ENCODE measurements at regions not wholly inside any gene's neighbourhood (a gene's known extent, or its start where the extent isn't known, plus 50 kb on each side); places are given as distances from the start of the nearest gene placed in this dataset.

- DNase-seq = no peak
These were observed 149.6 kb upstream of the CTSO start for GRCh38 chr4:156103311-156103710.

DNA sequence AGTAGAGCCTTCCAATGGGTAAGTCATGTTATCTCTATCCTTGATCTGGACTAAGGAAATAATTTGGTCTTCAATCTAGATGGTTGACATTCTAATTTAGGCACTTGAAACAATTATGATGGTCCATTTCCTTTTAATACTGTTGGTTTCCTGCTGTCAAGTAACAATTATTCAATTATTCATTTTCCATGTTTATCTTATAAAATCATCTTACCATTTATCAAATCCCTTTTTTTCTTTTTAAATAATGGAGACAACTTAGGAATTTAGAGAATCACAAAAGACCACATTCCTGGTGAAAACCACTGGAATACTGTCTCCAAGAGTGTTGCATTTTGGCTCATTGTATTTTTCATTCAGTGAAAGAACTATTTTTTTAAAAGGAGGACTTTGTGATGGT is 148.7 kb upstream of the CTSO start:
- DNase-seq = no peak

DNA sequence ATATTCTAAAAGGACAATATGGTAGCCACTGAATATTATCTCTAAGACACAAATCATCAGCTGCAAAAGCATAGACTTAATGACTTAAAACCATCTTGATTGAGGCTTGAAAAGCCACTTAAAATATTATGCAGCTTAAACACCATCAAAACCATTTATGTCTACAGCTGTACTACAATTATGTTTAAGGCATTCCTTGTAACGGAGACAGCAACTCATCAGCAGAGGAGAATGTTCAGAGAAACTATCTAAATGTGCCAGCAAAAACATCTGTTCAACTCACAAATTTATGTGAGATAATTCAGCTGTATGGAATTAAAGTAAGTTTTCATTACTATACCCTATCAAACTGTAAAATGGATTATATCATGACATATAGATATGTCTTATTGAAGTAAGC is 147.9 kb upstream of the CTSO start:
- DNase-seq = peak in 2 of 3 donors; percentile 38 to 74

- no peak for DNase-seq
These were observed 147.0 kb upstream of the CTSO start for GRCh38 chr4:156100651-156101050.

- no peak for DNase-seq
These were observed 145.1 kb upstream of the CTSO start for GRCh38 chr4:156098805-156099204.

- no peak for DNase-seq
These were observed 131.4 kb upstream of the CTSO start for GRCh38 chr4:156085100-156085499.

DNA sequence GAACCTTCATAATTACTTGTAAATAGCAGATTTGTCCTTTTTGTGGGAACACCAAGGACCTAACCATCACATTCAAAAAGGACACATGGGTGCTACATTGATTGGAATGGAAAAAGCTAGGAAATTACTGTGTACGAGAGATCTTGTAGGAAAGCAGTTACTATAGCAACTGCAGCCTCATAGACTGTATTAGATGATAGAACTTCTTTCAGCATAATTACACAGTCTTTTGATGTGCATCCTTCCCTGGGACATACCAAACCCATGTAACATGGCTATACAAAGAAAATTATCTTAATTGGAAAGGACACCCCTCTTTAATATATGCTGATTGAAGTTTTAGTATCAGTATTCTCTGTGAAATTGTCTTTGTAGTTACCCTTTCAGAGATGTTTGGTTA is 130.7 kb upstream of the CTSO start:
- no peak for DNase-seq

GRCh38 chr4:156073976-156074375 is 120.3 kb upstream of the CTSO start:
- DNase-seq = no peak

DNA sequence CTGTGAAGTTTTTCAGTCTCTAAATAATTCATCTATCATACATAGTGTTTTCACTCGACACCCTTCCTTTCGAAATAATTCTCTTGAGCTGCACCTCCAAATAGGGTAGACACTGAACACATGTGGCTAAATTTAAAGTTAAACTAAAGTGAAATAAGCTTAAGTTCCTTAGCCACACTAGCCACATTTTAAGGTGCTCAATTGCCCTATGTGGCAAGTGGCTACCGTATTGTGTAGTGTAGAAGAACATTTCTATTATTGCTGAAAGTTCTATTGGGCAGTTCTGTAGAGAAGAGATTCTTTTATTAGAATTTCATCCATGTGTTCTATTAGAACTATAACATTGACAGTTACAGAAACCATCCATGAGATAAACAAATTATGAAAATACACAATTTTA is 107.0 kb upstream of the CTSO start:
- DNase-seq = no peak

DNA sequence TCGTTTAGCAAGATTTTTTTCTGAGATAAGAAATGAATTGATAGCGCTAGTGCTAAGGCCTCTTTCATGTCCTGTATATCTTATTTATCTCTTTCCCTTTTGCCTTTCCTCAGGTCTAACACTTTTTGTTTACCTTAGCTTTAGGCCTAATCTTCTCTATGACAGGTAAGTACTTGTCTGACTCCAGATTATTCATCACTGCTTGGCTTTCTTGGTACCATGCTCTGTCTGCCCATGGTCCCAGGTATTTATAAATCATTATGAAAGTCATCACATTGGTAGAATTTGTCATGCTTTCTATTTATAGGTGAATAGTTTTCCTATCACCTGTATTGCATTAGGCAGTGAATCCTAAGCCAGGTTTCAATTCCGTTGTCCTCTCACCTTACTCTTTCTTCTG is 99.5 kb upstream of the CTSO start:
- no peak for DNase-seq

GRCh38 chr4:156052116-156052515 is 98.5 kb upstream of the CTSO start:
- no peak for DNase-seq

- DNase-seq = peak; percentile 3 to 14 (median 10)
These were observed 85.1 kb upstream of the CTSO start for GRCh38 chr4:156038772-156039171.

GRCh38 chr4:156036496-156036895 is 82.8 kb upstream of the CTSO start:
- no peak for DNase-seq

DNA sequence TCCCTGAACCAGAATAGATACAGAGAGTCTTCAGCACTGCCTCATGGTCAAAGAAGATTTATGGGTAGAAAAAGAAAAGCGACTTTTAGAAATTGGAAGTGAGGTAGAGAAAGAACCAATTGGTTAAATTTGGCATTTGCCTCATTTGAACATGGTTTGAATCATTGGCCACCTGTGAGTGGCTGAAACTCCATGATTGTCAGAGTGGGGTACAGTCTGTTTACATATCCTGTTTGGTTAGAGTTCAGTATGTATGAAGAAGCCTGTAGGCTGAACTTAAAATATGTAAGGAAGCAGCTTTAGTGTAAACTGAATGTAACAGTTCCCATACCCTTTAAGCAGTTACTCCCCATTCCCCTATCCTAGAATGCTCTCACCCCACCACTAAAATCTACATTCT is 76.0 kb upstream of the CTSO start:
- DNase-seq = no peak

DNA sequence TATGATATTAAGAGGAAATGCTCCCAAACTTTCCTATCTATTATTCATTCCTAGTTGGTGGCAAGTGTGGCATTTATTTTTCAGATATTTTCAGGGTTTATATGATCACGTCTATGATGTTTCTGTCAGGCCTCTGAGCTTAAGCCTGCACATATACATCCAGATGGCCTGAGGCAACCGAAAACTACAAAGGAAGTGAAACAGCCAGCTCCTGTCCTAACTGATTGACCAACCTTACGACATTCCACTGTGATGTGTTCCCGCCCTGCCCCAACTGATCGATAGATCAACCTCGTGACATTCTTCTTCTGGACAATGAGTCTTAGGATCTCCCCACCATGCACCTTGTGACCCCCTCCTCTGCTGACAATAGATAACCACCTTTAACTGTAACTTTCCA is 67.6 kb upstream of the CTSO start:
- no peak for DNase-seq

DNA sequence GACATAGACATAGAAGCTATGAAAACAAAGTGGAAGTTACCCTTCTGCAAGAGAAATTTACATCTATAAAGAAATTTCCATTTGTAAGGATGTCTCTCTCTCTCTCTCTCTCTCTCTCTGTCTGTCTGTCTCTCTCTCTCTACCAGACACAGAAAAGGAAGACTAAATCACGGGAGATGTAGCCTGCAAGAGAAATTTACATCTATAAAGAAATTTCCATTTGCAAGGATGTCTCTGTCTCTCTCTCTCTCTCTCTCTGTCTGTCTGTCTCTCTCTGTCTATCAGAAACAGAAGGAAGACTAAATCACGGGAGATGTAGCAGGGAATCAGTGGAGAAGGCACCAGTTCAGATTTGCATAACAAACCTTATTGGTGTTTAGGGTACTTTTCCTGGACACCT is 65.6 kb upstream of the CTSO start:
- DNase-seq = no peak

- DNase-seq = no peak
These were observed 64.7 kb upstream of the CTSO start for GRCh38 chr4:156018383-156018782.

DNA sequence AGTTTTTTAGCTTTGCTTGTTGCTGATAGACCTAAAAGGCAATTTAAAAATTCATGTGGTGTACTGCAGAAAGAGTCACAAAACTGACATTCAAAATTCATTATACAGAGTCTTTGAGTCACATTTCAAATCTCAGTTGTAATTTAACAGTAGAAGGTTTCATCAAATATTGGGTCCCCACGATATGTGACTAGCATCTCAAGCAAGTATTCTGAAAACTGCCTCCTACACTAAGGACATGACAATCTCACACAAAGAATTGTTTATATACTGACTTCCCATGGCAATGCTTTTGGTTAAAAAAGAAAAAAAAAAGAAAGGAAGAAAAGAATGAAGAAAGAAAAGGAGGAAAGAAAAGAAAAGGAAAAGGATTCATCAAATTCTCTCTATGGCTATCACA is 62.1 kb upstream of the CTSO start:
- DNase-seq = no peak

- DNase-seq = no peak
These were observed 52.5 kb upstream of the CTSO start for GRCh38 chr4:156006192-156006591.

Measured in muscle of back (tissue), 3 donors.